ENCODE measurements at regions not wholly inside any gene's neighbourhood (a gene's known extent, or its start where the extent isn't known, plus 50 kb on each side); places are given as distances from the start of the nearest gene placed in this dataset.

GRCh38 chr15:67979281-67979680 lies 74.8 kb upstream of the PIAS1 start:
- Mint-ChIP-seq H3K36me3 (no peaks in the 10 kb centered on the region), H3K27me3 (ENCODE audit: low read depth in 2 of 2) (peaks cover 0 to 2% of the 10 kb centered on the region in 2 donors), H3K4me1 (no peaks in the 10 kb centered on the region), H3K27ac (no peak overlapping the region), H3K9me3 (no peaks in the 10 kb centered on the region), H3K4me3 (no peak overlapping the region)
- Histone ChIP-seq H3K4me3 (ENCODE audit: low read length) (no peak overlapping the region), H3K27me3 (ENCODE audit: control insufficient read depth, insufficient read depth, low read length) (no peaks in the 10 kb centered on the region), H3K9me3 (ENCODE audit: control insufficient read depth, insufficient read depth, low read length) (no peaks in the 10 kb centered on the region), H3K27ac (ENCODE audit: low read length) (no peak overlapping the region), H3K36me3 (ENCODE audit: control insufficient read depth, insufficient read depth, low read length) (no peaks in the 10 kb centered on the region), H3K4me1 (ENCODE audit: control insufficient read depth, insufficient read depth, low read length) (no peaks in the 10 kb centered on the region)
- intact Hi-C loops (cut with micrococcal nuclease): no loop called here
- DNase-seq (no peak), ATAC-seq (no peak)
- TF ChIP-seq CTCF (IDR thresholded peaks at IDR 0.05): no peak

GRCh38 chr15:67980171-67980570 lies 73.9 kb upstream of the PIAS1 start:
- Mint-ChIP-seq H3K36me3 (no peaks in the 10 kb centered on the region), H3K27me3 (ENCODE audit: low read depth in 2 of 2) (peaks cover 0 to 2% of the 10 kb centered on the region in 2 donors), H3K4me1 (no peaks in the 10 kb centered on the region), H3K9me3 (no peaks in the 10 kb centered on the region), H3K4me3 (no peak overlapping the region), H3K27ac (no peak overlapping the region)
- TF ChIP-seq CTCF (IDR thresholded peaks at IDR 0.05): no peak
- ATAC-seq (no peak), DNase-seq (no peak)
- intact Hi-C loops (cut with micrococcal nuclease): no loop called here
- no peaks in the 10 kb centered on the region for H3K9me3 ChIP-seq (ENCODE audit: control insufficient read depth, insufficient read depth, low read length)
- H3K27ac ChIP-seq (ENCODE audit: low read length): no peak overlapping the region
- no peaks in the 10 kb centered on the region for H3K27me3 ChIP-seq (ENCODE audit: control insufficient read depth, insufficient read depth, low read length)
- no peak overlapping the region for H3K4me3 ChIP-seq (ENCODE audit: low read length)
- H3K36me3 ChIP-seq (ENCODE audit: control insufficient read depth, insufficient read depth, low read length): no peaks in the 10 kb centered on the region
- H3K4me1 ChIP-seq (ENCODE audit: control insufficient read depth, insufficient read depth, low read length): no peaks in the 10 kb centered on the region
- 100% methylated on average over 1 of the region's 2 CpGs for WGBS (ENCODE audit: insufficient coverage)

GRCh38 chr15:67980773-67981685 lies 73.1 kb upstream of the PIAS1 start:
- no peaks in the 10 kb centered on the region for H3K36me3 ChIP-seq (ENCODE audit: control insufficient read depth, insufficient read depth, low read length)
- TF ChIP-seq CTCF (IDR thresholded peaks at IDR 0.05): no peak
- no peak overlapping the region for H3K4me3 ChIP-seq (ENCODE audit: low read length)
- no peaks in the 10 kb centered on the region for H3K4me1 Mint-ChIP-seq
- ATAC-seq (no peak), DNase-seq (no peak)
- peaks cover 0 to 2% of the 10 kb centered on the region in 2 donors for H3K27me3 Mint-ChIP-seq (ENCODE audit: low read depth in 2 of 2)
- intact Hi-C loops (cut with micrococcal nuclease): no loop called here
- H3K27ac ChIP-seq (ENCODE audit: low read length): no peak overlapping the region
- H3K27me3 ChIP-seq (ENCODE audit: control insufficient read depth, insufficient read depth, low read length): no peaks in the 10 kb centered on the region
- H3K9me3 Mint-ChIP-seq: no peaks in the 10 kb centered on the region
- no peak overlapping the region for H3K4me3 Mint-ChIP-seq
- no peak overlapping the region for H3K27ac Mint-ChIP-seq
- H3K4me1 ChIP-seq (ENCODE audit: control insufficient read depth, insufficient read depth, low read length): no peaks in the 10 kb centered on the region
- WGBS (ENCODE audit: insufficient coverage): 75% methylated on average over 2 of the region's 4 CpGs
- H3K9me3 ChIP-seq (ENCODE audit: control insufficient read depth, insufficient read depth, low read length): no peaks in the 10 kb centered on the region
- H3K36me3 Mint-ChIP-seq: no peaks in the 10 kb centered on the region

- no peak for ATAC-seq
- Mint-ChIP-seq H3K4me3 (no peak overlapping the region), H3K4me1 (no peaks in the 10 kb centered on the region), H3K27me3 (ENCODE audit: low read depth in 2 of 2) (no peaks in the 10 kb centered on the region), H3K27ac (no peak overlapping the region), H3K9me3 (no peaks in the 10 kb centered on the region), H3K36me3 (no peaks in the 10 kb centered on the region)
- Histone ChIP-seq H3K36me3 (ENCODE audit: control insufficient read depth, insufficient read depth, low read length) (no peaks in the 10 kb centered on the region), H3K9me3 (ENCODE audit: control insufficient read depth, insufficient read depth, low read length) (no peaks in the 10 kb centered on the region), H3K27ac (ENCODE audit: low read length) (no peak overlapping the region), H3K4me1 (ENCODE audit: control insufficient read depth, insufficient read depth, low read length) (no peaks in the 10 kb centered on the region), H3K4me3 (ENCODE audit: low read length) (no peak overlapping the region), H3K27me3 (ENCODE audit: control insufficient read depth, insufficient read depth, low read length) (no peaks in the 10 kb centered on the region)
- WGBS (ENCODE audit: insufficient coverage): 97% methylated on average over 3 of the region's 3 CpGs
- no peak for TF ChIP-seq CTCF (IDR thresholded peaks at IDR 0.05)
- intact Hi-C loops (cut with micrococcal nuclease): no loop called here
- no peak for DNase-seq
Observed at GRCh38 chr15:67981848-67982247, 72.3 kb upstream of the PIAS1 start.
